NCI-H2171 (cell line): ENCODE measurements at regions not wholly inside any gene's neighbourhood (a gene's known extent, or its start where the extent isn't known, plus 50 kb on each side); places are given as distances from the start of the nearest gene placed in this dataset.

Experiments used
- DNase-seq: peaks from one replicate; lab custom pipeline; 2025; lab: John Stamatoyannopoulos, UW

GRCh38 chr1:118736322-118736721 is 251.8 kb downstream of the TBX15 start:
- DNase-seq: no peak

- no peak for DNase-seq
Observed at GRCh38 chr1:118717893-118718292, 270.2 kb downstream of the TBX15 start.

GRCh38 chr1:118716775-118717174 is 271.4 kb downstream of the TBX15 start:
- no peak for DNase-seq

- DNase-seq: no peak
Observed at GRCh38 chr1:118711356-118711755, 276.8 kb downstream of the TBX15 start.

- no peak for DNase-seq
Observed at GRCh38 chr1:118698911-118699310, 289.2 kb downstream of the TBX15 start.

GRCh38 chr1:118692143-118692542 is 296.0 kb downstream of the TBX15 start:
- DNase-seq: no peak

- DNase-seq: no peak
Observed at GRCh38 chr1:118688891-118689290, 299.3 kb downstream of the TBX15 start.

GRCh38 chr1:118661769-118662320 is 326.3 kb downstream of the TBX15 start:
- DNase-seq: no peak

GRCh38 chr1:118660769-118661168 is 327.4 kb downstream of the TBX15 start:
- no peak for DNase-seq

- no peak for DNase-seq
Observed at GRCh38 chr1:118659646-118660045, 328.5 kb downstream of the TBX15 start.

GRCh38 chr1:118650107-118650807 is 337.9 kb downstream of the TBX15 start:
- no peak for DNase-seq

- DNase-seq: no peak
Observed at GRCh38 chr1:118649369-118650106, 338.6 kb downstream of the TBX15 start.

GRCh38 chr1:118636004-118636403 is 352.1 kb downstream of the TBX15 start:
- no peak for DNase-seq

- no peak for DNase-seq
Observed at GRCh38 chr1:118627435-118627834, 360.7 kb downstream of the TBX15 start.

- DNase-seq: no peak
Observed at GRCh38 chr1:118621839-118622238, 366.3 kb downstream of the TBX15 start.

GRCh38 chr1:118618618-118619340 is 369.4 kb downstream of the TBX15 start:
- DNase-seq: no peak

GRCh38 chr1:118617916-118618315 is 370.2 kb downstream of the TBX15 start:
- DNase-seq: no peak

GRCh38 chr1:118615066-118615465 is 373.1 kb downstream of the TBX15 start:
- no peak for DNase-seq

- DNase-seq: no peak
Observed at GRCh38 chr1:118589238-118589846, 398.8 kb downstream of the TBX15 start.

GRCh38 chr1:118588566-118588965 is 399.6 kb downstream of the TBX15 start:
- no peak for DNase-seq

GRCh38 chr1:118578276-118578675 is 393.2 kb upstream of the SPAG17 start:
- no peak for DNase-seq

GRCh38 chr1:118575060-118575459 is 390.0 kb upstream of the SPAG17 start:
- DNase-seq: no peak
